ENCODE measurements at regions not wholly inside any gene's neighbourhood (a gene's known extent, or its start where the extent isn't known, plus 50 kb on each side); places are given as distances from the start of the nearest gene placed in this dataset.
"Not testable (repeated sequence)": the region's sequence is repeated elsewhere in the genome, so short reads cannot be mapped to it uniquely, and the experiment has no call there.

- DNase-seq (ENCODE audit: low read depth), result peak; percentile 6
Observed at GRCh38 chr15:30842798-30843472, 60.8 kb upstream of the FAN1 start.

DNA sequence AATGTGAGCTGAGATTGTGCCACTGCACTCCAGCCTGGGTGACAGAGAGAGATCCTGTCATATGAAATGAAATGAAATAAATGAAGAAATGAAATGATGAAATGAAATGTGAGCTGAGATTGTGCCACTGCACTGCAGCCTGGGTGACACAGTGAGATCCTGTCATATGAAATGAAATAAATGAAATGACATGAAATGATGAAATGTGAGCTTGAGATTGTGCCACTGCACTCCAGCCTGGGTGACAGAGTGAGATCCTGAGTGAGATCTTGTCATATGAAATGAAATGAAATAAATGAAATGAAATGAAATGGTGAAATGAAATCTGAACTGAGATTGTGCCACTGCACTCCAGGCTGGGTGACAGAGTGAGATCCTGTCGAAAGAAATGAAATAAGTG is 58.2 kb upstream of the FAN1 start:
- DNase-seq (ENCODE audit: low read depth), result not testable (repeated sequence)

Data from activated T-cell treated with anti-CD3 and anti-CD28 coated beads for 24 hours (primary cell).